HG03558 (cell line): ENCODE measurements at regions not wholly inside any gene's neighbourhood (a gene's known extent, or its start where the extent isn't known, plus 50 kb on each side); places are given as distances from the start of the nearest gene placed in this dataset.
"Not testable (repeated sequence)": the region's sequence is repeated elsewhere in the genome, so short reads cannot be mapped to it uniquely, and the experiment has no call there.

Experiments used
- ATAC-seq: cut with Tn5 transposase; IDR thresholded peaks from one replicate; pipeline ENCODE4 v1.9.1; 2021; ENCODE audit warnings: moderate number of reproducible peaks; ENCODE audit not compliant: unreplicated experiment; ENCODE audit errors: extremely low read depth

GRCh38 chr3:5888851-5889250 is 701.3 kb downstream of the EDEM1 start:
- no peak for ATAC-seq

DNA sequence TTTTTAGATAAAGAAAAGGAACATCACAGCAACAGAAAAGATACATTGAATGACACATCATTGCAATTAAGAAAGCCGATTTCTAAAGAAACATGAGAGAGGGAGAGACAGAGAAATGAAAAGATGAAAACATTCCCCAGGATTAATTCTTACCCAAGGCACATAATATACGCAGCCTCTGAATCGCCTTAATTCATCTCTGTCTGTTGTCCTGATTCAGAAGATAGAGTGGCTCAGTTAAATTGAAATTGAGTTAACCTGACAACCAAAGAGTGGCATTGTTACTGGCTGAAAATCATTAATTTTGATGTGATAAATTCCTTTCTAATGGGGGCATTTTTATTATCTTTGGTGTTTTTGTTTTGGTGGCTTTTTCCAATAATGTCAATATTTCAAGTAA is 701.9 kb downstream of the EDEM1 start:
- ATAC-seq = no peak

DNA sequence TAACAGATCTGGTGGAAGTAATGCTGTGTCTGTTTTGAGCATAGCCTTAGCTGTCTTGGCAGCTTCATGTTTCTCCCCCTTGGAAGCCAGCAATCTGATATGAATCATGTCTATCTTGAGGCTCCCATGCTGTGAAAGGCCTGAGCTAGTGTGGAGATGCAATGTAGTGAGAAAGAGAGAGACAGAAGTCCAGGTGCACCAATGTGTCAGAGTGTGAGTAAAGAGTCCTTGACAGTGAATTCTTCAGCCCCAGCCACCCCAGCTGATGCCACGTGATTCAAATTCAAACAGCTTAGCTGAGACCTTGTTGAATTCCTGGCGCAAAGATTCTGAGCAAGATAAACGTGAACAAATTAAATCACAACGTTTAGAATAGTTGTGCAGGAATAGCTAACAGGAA is 704.2 kb downstream of the EDEM1 start:
- no peak for ATAC-seq

- ATAC-seq = no peak
These were observed 710.6 kb downstream of the EDEM1 start for GRCh38 chr3:5898106-5898505.

GRCh38 chr3:5899014-5899761 is 711.7 kb downstream of the EDEM1 start:
- ATAC-seq = no peak

- no peak for ATAC-seq
These were observed 730.4 kb downstream of the EDEM1 start for GRCh38 chr3:5917932-5918331.

- ATAC-seq = no peak
These were observed 731.1 kb downstream of the EDEM1 start for GRCh38 chr3:5918626-5919025.

DNA sequence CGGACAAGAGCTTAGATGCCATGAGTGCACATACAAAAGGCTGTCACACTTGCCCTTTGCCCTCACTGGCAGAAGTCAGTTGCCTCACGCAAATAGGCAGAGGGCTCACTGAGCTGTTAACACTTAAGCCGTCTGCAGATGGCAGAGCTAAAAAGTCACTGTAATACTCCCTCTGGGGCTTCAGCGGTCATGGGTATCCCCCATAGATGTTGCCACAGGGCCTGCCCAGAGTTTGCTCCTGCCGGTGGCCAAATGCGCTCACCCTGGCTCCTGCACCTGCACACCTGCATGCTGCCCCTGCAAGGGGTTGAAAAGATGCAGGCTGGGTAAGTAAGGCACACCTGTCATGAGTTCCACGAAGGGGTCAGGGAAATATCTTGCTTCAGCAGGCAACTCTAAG is 741.5 kb downstream of the EDEM1 start:
- no peak for ATAC-seq

- ATAC-seq = not testable (repeated sequence)
These were observed 756.6 kb downstream of the EDEM1 start for GRCh38 chr3:5944061-5944460.

- ATAC-seq = no peak
These were observed 760.6 kb downstream of the EDEM1 start for GRCh38 chr3:5948084-5948483.

DNA sequence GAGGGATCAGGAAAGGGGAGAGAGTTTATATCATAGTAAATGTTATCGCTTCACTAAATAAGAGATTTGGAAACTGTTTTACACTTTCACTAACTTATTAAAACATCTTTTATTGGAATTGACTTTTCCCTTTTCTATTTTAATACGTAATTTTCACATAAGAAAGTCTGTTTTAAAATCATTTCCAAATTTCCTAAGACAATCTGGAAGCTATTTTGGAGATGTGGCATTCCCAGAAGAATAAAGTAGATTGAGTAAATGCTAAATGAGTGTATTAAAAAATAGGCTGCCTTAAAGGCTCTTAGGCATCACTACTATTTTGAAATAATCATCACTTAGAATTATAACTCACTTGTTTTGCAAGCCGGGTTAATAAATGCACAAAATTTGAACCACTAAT is 763.5 kb downstream of the EDEM1 start:
- ATAC-seq = no peak

GRCh38 chr3:5972586-5972985 is 785.1 kb downstream of the EDEM1 start:
- ATAC-seq = no peak

- no peak for ATAC-seq
These were observed 787.3 kb downstream of the EDEM1 start for GRCh38 chr3:5974630-5975322.

DNA sequence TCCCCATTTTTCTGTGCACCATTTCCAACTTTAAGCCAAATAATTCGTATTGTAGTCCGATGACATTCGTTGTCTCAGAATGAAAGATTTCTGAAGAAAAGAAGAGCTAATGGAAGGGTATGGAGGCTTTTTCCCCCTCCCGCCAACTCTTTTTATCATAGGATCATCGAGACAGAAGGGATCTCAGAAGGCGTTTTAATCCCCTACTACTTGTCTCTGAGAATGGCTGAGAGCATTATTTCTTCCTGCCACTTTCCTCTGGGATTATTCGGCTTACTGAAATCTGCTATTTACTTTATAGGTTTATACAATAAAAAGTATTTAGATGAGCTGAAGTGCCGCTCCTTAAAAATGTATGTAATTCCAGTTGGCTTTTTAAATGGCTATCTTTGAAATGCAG is 789.8 kb downstream of the EDEM1 start:
- ATAC-seq = no peak

DNA sequence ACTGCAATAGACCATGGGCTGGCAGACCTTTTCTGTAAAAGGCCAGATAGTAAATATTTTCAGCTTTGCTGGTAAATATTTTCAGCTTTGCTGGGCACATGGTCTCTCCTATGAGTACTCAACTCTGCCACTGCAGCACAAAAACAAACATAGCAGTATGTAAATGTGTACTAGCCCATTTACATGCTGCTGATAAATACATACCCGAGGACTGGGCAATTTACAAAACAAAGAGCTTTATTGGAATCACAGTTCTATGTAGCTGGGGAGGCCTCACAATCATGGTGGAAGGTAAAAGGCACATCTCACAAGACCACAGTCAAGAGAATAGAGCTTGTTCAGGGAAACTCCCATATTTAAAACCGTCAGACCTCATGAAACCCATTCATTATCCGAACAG is 793.0 kb downstream of the EDEM1 start:
- ATAC-seq = no peak

DNA sequence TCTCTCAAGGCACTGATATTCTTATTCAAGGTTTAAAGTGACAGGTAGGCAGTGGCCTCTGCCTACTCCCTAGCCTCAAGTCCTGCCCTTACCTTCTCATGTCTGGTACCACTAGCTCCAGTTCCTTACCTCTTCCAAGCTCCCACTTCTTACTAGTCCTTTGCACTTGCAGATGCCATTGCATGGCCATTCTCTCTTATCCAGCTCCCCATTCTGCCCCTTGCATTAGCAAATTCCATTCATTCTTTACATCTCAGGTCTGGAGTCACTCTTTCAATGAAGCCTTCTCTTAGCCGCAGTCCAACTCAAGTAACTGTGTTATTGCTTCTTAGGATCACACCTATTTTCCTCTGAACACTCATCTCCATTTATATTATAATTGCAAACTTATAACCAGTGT is 807.1 kb downstream of the EDEM1 start:
- no peak for ATAC-seq

- ATAC-seq = no peak
These were observed 830.9 kb downstream of the EDEM1 start for GRCh38 chr3:6018456-6018855.

DNA sequence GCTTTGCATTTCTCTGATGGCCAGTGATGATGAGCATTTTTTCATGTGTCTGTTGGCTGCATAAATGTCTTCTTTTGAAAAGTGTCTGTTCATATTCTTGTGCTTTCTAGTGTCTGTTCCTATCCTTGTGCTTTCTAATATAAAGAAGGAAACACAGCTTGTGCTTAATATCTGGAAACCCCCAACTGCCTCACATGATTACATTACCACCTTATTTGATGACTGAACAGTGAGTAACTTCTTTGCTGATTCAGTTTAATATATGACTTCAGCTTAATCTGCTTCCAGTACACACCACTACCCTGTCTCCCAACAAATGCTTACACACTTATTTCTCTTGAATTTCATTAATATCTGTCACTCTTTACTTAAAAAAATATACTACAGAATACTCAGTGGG is 835.1 kb downstream of the EDEM1 start:
- no peak for ATAC-seq

GRCh38 chr3:6025032-6025431 is 835.9 kb upstream of the GRM7 start:
- ATAC-seq = no peak

- ATAC-seq = not testable (repeated sequence)
These were observed 830.3 kb upstream of the GRM7 start for GRCh38 chr3:6030648-6031047.

DNA sequence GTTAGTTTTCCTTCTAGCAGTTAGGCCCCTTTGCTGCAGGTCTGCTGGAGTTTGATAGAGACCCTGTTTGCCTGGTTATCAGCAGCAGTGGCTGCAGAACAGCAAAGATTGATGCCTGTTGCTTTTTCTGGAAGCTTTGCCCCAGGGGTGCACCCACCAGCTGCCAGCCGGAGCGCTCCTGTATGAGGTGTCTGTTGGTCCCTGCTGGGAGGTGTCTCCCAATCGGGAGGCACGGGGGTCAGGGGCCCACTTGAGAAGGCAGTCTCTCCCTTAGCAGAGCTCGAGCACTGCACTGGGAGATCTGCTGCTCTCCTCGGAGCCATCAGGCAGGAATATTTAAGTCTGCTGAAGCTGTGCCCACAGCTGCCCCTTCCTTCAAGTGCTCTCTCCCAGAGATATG is 825.3 kb upstream of the GRM7 start:
- no peak for ATAC-seq

DNA sequence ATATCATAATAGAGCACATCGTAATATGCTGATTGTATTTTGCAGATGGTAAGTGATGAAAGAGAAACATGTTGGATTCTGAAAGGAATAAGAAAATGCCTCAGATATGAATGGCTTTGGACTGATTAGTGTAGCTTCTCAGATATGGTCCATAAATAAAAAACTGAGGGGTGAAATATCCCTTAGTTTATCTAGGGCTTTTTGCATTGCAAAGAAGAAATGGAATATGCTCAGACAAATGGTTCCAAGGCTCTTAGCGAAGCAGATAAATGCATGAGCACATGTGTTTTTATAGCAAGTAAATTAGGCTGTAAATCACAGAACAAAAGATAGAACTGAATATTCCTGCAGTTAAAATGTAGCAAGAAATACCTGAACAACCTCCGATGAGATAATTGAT is 820.9 kb upstream of the GRM7 start:
- ATAC-seq = no peak
